OCI-LY7 (cell line): ENCODE measurements at regions not wholly inside any gene's neighbourhood (a gene's known extent, or its start where the extent isn't known, plus 50 kb on each side); places are given as distances from the start of the nearest gene placed in this dataset.

Source experiments
- BruUV-seq: library from RNA; stranded (reverse); fragments of 400-500 nt; replicated peaks from 2 replicates; lab custom pipeline; 2021; lab: Mats Ljungman, UMichigan
- CTCF ChIA-PET: fragments of 300-600 bp; sonication (Branson Sonifier 250); formaldehyde crosslinking; loops from one replicate; lab custom pipeline; 2022; ENCODE audit warnings: antibody characterized with exemption; ENCODE audit not compliant: unreplicated experiment; lab: Charles Lee
- POLR2A ChIA-PET: fragments of 300-600 bp; sonication (Branson Sonifier 250); formaldehyde crosslinking; loops from one replicate; lab custom pipeline; 2022; ENCODE audit warnings: antibody characterized with exemption; lab: Charles Lee
- DNase-seq: peaks from one replicate; pipeline ENCODE4 v3.0.0-alpha.2; 2015; ENCODE audit warnings: low spot score
- H2AFZ ChIP-seq: fragments of 200-600 bp; sonication (generic), shearing (Covaris generic); 2 replicates; pipeline ENCODE4 v1.6.1; 2014; ENCODE audit warnings: mild to moderate bottlenecking, antibody characterized with exemption, low read length, moderate library complexity
- H3K27ac ChIP-seq: fragments of 200-600 bp; sonication (generic); 2 replicates; pipeline ENCODE4 v1.5.1; 2014; ENCODE audit warnings: mixed run types, low read depth, mild to moderate bottlenecking, moderate library complexity, low read length, inconsistent platforms; ENCODE audit not compliant: poor library complexity, severe bottlenecking
- H3K36me3 ChIP-seq: fragments of 200-600 bp; sonication (generic); 2 replicates; pipeline ENCODE4 v1.6.1; 2014; ENCODE audit warnings: mild to moderate bottlenecking, antibody characterized with exemption, low read length, moderate library complexity, mixed read lengths; ENCODE audit not compliant: insufficient read depth
- H3K4me1 ChIP-seq: fragments of 200-600 bp; sonication (generic); 2 replicates; pipeline ENCODE4 v1.5.1; 2014; ENCODE audit warnings: mild to moderate bottlenecking, low read length; ENCODE audit not compliant: insufficient read depth, poor library complexity, severe bottlenecking
- H3K4me2 ChIP-seq: fragments of 200-600 bp; sonication (generic); 2 replicates; pipeline ENCODE4 v1.6.1; 2014; ENCODE audit warnings: mild to moderate bottlenecking, low read length
- H3K4me3 ChIP-seq: fragments of 200-600 bp; sonication (generic); 2 replicates; pipeline ENCODE4 v1.5.1; 2014; ENCODE audit warnings: mild to moderate bottlenecking, low read depth, low read length; ENCODE audit not compliant: poor library complexity, severe bottlenecking
- H3K79me2 ChIP-seq: fragments of 200-600 bp; sonication (generic); 2 replicates; pipeline ENCODE4 v1.6.1; 2016; ENCODE audit warnings: low read depth, mild to moderate bottlenecking, low read length, moderate library complexity, mixed read lengths; ENCODE audit not compliant: insufficient read depth
- H3K9me2 ChIP-seq: fragments of 200-600 bp; sonication (generic); 2 replicates; pipeline ENCODE4 v1.6.1; 2016; ENCODE audit warnings: mild to moderate bottlenecking, low read length, mixed read lengths; ENCODE audit not compliant: insufficient read depth
- H3K9me3 ChIP-seq: fragments of 200-600 bp; sonication (generic); 2 replicates; pipeline ENCODE4 v1.6.1; 2014; ENCODE audit warnings: mild to moderate bottlenecking, mixed run types, low read length, mixed read lengths
- H4K20me1 ChIP-seq: fragments of 200-600 bp; sonication (generic); 2 replicates; pipeline ENCODE4 v1.6.1; 2014; ENCODE audit warnings: mild to moderate bottlenecking, antibody characterized with exemption, low read length, moderate library complexity, mixed read lengths; ENCODE audit not compliant: insufficient read depth
- EZH2phosphoT487 ChIP-seq: fragments of 200-600 bp; sonication (generic); IDR thresholded peaks from 2 replicates; pipeline ENCODE4 v1.6.1; 2018; ENCODE audit warnings: low read depth, borderline replicate concordance, mild to moderate bottlenecking, mixed run types, antibody characterized with exemption, low read length, moderate library complexity, mixed read lengths
- intact Hi-C: fragments of 100-400 bp; cut with micrococcal nuclease; formaldehyde crosslinking; loops from one replicate; pipeline ENCODE4 v1.10.0; 2022; ENCODE audit not compliant: unreplicated experiment
- TF ChIP-seq, protein P1 (sequence below): fragments of 200-600 bp; sonication (generic); conservative IDR thresholded peaks from 2 replicates; pipeline ENCODE4 v1.5.1; 2014; ENCODE audit warnings: mild to moderate bottlenecking, antibody characterized with exemption, low read length, moderate library complexity, mixed read lengths

- Histone ChIP-seq H3K36me3 (no peaks in the 10 kb centered on the region), H3K4me2 (no peak overlapping the region), H3K27ac (no peak overlapping the region), H3K4me1 (no peaks in the 10 kb centered on the region), H3K9me3 (no peaks in the 10 kb centered on the region), H2AFZ (no peak overlapping the region), H4K20me1 (no peaks in the 10 kb centered on the region), H3K79me2 (no peaks in the 10 kb centered on the region), H3K9me2 (no peaks in the 10 kb centered on the region), H3K4me3 (no peak overlapping the region)
- no peak for DNase-seq
- ChIA-PET POLR2A (interaction anchor here (1.0 kb wide), 1 partner anchor 12 kb away, joined by 3 read pairs; no protein-coding TSS in a partner anchor), CTCF (no interaction called here)
- TF ChIP-seq, protein P1, sequence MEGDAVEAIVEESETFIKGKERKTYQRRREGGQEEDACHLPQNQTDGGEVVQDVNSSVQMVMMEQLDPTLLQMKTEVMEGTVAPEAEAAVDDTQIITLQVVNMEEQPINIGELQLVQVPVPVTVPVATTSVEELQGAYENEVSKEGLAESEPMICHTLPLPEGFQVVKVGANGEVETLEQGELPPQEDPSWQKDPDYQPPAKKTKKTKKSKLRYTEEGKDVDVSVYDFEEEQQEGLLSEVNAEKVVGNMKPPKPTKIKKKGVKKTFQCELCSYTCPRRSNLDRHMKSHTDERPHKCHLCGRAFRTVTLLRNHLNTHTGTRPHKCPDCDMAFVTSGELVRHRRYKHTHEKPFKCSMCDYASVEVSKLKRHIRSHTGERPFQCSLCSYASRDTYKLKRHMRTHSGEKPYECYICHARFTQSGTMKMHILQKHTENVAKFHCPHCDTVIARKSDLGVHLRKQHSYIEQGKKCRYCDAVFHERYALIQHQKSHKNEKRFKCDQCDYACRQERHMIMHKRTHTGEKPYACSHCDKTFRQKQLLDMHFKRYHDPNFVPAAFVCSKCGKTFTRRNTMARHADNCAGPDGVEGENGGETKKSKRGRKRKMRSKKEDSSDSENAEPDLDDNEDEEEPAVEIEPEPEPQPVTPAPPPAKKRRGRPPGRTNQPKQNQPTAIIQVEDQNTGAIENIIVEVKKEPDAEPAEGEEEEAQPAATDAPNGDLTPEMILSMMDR: no peak
- no peak for TF ChIP-seq EZH2phosphoT487
- intact Hi-C loops: no loop called here
- BruUV-seq: no TSS peak
Observed at GRCh38 chr20:40146071-40146470, 543.0 kb downstream of the MAFB start.

GRCh38 chr20:40144581-40144980 is 544.5 kb downstream of the MAFB start:
- CTCF ChIA-PET: no interaction called here

DNA sequence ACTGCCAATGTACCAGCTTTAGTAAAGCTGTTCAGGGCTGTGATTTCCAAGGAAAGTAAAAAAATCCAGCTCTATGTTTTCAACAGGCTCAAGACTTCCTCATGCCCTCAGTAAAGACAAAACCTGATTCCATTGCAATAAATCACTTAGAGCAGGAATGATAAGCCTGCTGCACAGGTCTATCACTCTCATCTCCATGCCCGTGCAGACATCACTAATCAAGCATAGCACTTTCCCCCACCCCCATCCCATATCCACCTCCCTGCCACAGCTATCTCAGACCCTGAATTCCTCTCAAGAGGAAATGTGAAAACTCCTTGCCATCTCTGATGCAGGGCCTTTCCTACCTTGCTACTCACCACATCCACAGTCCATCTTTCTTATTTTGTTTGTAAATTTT is 554.9 kb downstream of the MAFB start:
- intact Hi-C loops: no loop called here
- CTCF ChIA-PET: interaction anchor here (0.6 kb wide), 1 partner anchor 26 kb away, joined by 3 read pairs; no protein-coding TSS in a partner anchor

More at GRCh38 chr20:40144581-40144980, 544.5 kb downstream of the MAFB start:
- intact Hi-C loops: no loop called here
- H3K9me3 ChIP-seq: no peaks in the 10 kb centered on the region
- POLR2A ChIA-PET: no interaction called here
- no peak overlapping the region for H2AFZ ChIP-seq
- no peak overlapping the region for H3K4me3 ChIP-seq
- H3K27ac ChIP-seq: no peak overlapping the region
- no peaks in the 10 kb centered on the region for H3K4me1 ChIP-seq
- H3K36me3 ChIP-seq: no peaks in the 10 kb centered on the region
- no peak for DNase-seq
- no peak overlapping the region for H3K4me2 ChIP-seq
- no TSS peak for BruUV-seq
- H3K9me2 ChIP-seq: no peaks in the 10 kb centered on the region
- no peaks in the 10 kb centered on the region for H3K79me2 ChIP-seq
- TF ChIP-seq, protein P1: no peak
- TF ChIP-seq EZH2phosphoT487: no peak
- no peaks in the 10 kb centered on the region for H4K20me1 ChIP-seq

More for the DNA sequence above, 554.9 kb downstream of the MAFB start:
- H3K9me3 ChIP-seq: no peaks in the 10 kb centered on the region
- no peak overlapping the region for H3K4me2 ChIP-seq
- no peak for DNase-seq
- POLR2A ChIA-PET: interaction anchor here (0.6 to 1.0 kb wide), 3 partner anchors 11 to 822 kb away, joined by 3 to 4 read pairs (median 3); no protein-coding TSS in a partner anchor
- no peaks in the 10 kb centered on the region for H3K4me1 ChIP-seq
- H3K9me2 ChIP-seq: no peaks in the 10 kb centered on the region
- H3K79me2 ChIP-seq: no peaks in the 10 kb centered on the region
- H3K36me3 ChIP-seq: no peaks in the 10 kb centered on the region
- H3K4me3 ChIP-seq: no peak overlapping the region
- H4K20me1 ChIP-seq: no peaks in the 10 kb centered on the region
- H2AFZ ChIP-seq: no peak overlapping the region
- BruUV-seq: no TSS peak
- TF ChIP-seq, protein P1: no peak
- TF ChIP-seq EZH2phosphoT487: no peak
- no peak overlapping the region for H3K27ac ChIP-seq
